ENCODE measurements at regions not wholly inside any gene's neighbourhood (a gene's known extent, or its start where the extent isn't known, plus 50 kb on each side); places are given as distances from the start of the nearest gene placed in this dataset.
A peak's percentile ranks its signal among the peaks of the same experiment; 100 is the strongest.

GRCh38 chr15:69712991-69713390 is 260.4 kb downstream of the RPLP1 start:
- DNase-seq (ENCODE audit: low spot score), result no peak

GRCh38 chr15:69713726-69714559 is 261.3 kb downstream of the RPLP1 start:
- DNase-seq (ENCODE audit: low spot score), result no peak

- no peak for DNase-seq (ENCODE audit: low spot score)
These were observed 262.6 kb downstream of the RPLP1 start for GRCh38 chr15:69715210-69715609.

GRCh38 chr15:69718436-69718835 is 265.8 kb downstream of the RPLP1 start:
- no peak for DNase-seq (ENCODE audit: low spot score)

GRCh38 chr15:69718916-69719315 is 266.3 kb downstream of the RPLP1 start:
- DNase-seq (ENCODE audit: low spot score), result peak; percentile 15

- DNase-seq (ENCODE audit: low spot score), result no peak
These were observed 267.1 kb downstream of the RPLP1 start for GRCh38 chr15:69719527-69720240.

GRCh38 chr15:69720536-69720935 is 267.9 kb downstream of the RPLP1 start:
- no peak for DNase-seq (ENCODE audit: low spot score)

- no peak for DNase-seq (ENCODE audit: low spot score)
These were observed 270.3 kb downstream of the RPLP1 start for GRCh38 chr15:69722924-69723323.

GRCh38 chr15:69723404-69724096 is 270.9 kb downstream of the RPLP1 start:
- DNase-seq (ENCODE audit: low spot score), result no peak

- no peak for DNase-seq (ENCODE audit: low spot score)
These were observed 271.7 kb downstream of the RPLP1 start for GRCh38 chr15:69724333-69724732.

- no peak for DNase-seq (ENCODE audit: low spot score)
These were observed 272.7 kb downstream of the RPLP1 start for GRCh38 chr15:69725275-69725674.

GRCh38 chr15:69725957-69726356 is 273.3 kb downstream of the RPLP1 start:
- peak; percentile 12 for DNase-seq (ENCODE audit: low spot score)

- no peak for DNase-seq (ENCODE audit: low spot score)
These were observed 274.7 kb downstream of the RPLP1 start for GRCh38 chr15:69727121-69727924.

GRCh38 chr15:69729167-69729748 is 276.6 kb downstream of the RPLP1 start:
- DNase-seq (ENCODE audit: low spot score), result no peak

- DNase-seq (ENCODE audit: low spot score), result no peak
These were observed 277.9 kb downstream of the RPLP1 start for GRCh38 chr15:69730281-69731080.

GRCh38 chr15:69731081-69731330 is 278.4 kb downstream of the RPLP1 start:
- no peak for DNase-seq (ENCODE audit: low spot score)

- no peak for DNase-seq (ENCODE audit: low spot score)
These were observed 279.0 kb downstream of the RPLP1 start for GRCh38 chr15:69731581-69731980.

- no peak for DNase-seq (ENCODE audit: low spot score)
These were observed 279.5 kb downstream of the RPLP1 start for GRCh38 chr15:69732133-69732532.

- DNase-seq (ENCODE audit: low spot score), result no peak
These were observed 282.1 kb downstream of the RPLP1 start for GRCh38 chr15:69734699-69735098.

- no peak for DNase-seq (ENCODE audit: low spot score)
These were observed 282.5 kb downstream of the RPLP1 start for GRCh38 chr15:69735121-69735520.

- DNase-seq (ENCODE audit: low spot score), result no peak
These were observed 283.5 kb downstream of the RPLP1 start for GRCh38 chr15:69736161-69736560.

All from putamen (tissue), 1 donor.